Endothelial cell of umbilical vein (primary cell): ENCODE measurements at regions not wholly inside any gene's neighbourhood (a gene's known extent, or its start where the extent isn't known, plus 50 kb on each side); places are given as distances from the start of the nearest gene placed in this dataset.

Source experiments
- CTCF ChIP-seq, 2 donors: IDR thresholded peaks; 1 replicate in 1 of 2; 2 replicates in 1 of 2; pipeline ENCODE4 v1.5.1; 2011; ENCODE audit warnings: low read length in 2 of 2, mild to moderate bottlenecking in 2 of 2, moderate library complexity in 2 of 2, control low read depth in 1 of 2, inconsistent platforms in 1 of 2, low read depth in 1 of 2; ENCODE audit not compliant: insufficient read depth in 1 of 2; ENCODE audit errors: extremely low read depth in 1 of 2
- EZH2 ChIP-seq: IDR thresholded peaks from 2 replicates; pipeline ENCODE4 v1.6.1; 2012; ENCODE audit warnings: borderline replicate concordance, low read depth, mild to moderate bottlenecking, moderate library complexity, low read length, inconsistent platforms; ENCODE audit not compliant: severe bottlenecking
- POLR2A ChIP-seq: IDR thresholded peaks from 2 replicates; pipeline ENCODE4 v1.6.1; 2012; ENCODE audit warnings: low read depth, mild to moderate bottlenecking, control low read depth, low read length
- POLR2AphosphoS5 ChIP-seq: IDR thresholded peaks from 2 replicates; pipeline ENCODE4 v1.6.1; 2012; ENCODE audit warnings: low read depth, mild to moderate bottlenecking, control low read depth, low read length, moderate library complexity; ENCODE audit not compliant: insufficient read depth

GRCh38 chr11:123338997-123339752 is 90.9 kb upstream of the GRAMD1B start:
- TF ChIP-seq EZH2 (no peak), POLR2A (no peak), CTCF (IDR thresholded peaks at IDR 0.05; ENCODE audit: extremely low read depth in 1 of 2, insufficient read depth in 1 of 2, low read depth in 1 of 2, low read length in 2 of 2) (no peak), POLR2AphosphoS5 (no peak)
